ENCODE measurements at regions not wholly inside any gene's neighbourhood (a gene's known extent, or its start where the extent isn't known, plus 50 kb on each side); places are given as distances from the start of the nearest gene placed in this dataset.
"Not testable (repeated sequence)": the region's sequence is repeated elsewhere in the genome, so short reads cannot be mapped to it uniquely, and the experiment has no call there.

DNA sequence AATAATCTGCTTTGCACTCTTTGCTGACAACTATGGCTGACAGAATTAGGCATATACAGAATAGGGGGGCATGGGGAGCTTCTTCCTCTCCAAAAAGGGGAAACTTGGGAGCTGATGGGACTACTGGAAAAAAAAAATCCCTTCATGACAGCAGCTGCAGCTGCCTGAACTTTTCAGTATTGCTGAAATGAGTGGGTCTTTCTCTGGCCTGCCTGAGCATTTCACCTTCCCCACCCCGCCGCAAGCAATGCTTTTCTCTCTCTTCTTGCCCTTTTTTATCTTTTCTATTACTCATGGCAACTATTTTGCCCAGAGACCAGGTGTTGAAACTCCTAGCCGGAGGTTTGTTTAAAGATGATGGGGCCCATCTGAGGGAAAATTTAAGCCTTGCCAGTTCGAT lies 244.9 kb downstream of the SEMA3D start:
- no peak for DNase-seq (ENCODE audit: low read depth)

DNA sequence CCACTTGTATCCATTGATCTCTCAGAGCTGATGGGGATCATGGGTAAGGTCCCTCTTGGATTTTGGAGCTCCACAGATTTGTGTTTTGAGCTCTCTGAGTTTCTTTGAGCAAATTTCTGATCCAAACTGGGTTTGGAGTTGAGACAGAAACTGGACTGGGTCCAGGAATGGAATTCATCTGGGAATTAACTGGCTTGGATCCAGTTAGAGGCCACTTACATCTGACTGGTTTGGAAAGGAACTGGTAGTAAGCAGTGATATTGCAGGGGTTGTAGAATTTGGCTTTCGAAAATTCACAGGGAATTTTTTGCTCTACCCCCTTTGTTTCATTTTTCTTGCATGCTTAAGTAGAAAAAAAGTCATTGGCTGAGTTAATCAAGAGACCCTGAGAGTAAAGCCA lies 245.6 kb downstream of the SEMA3D start:
- DNase-seq (ENCODE audit: low read depth), result no peak

DNA sequence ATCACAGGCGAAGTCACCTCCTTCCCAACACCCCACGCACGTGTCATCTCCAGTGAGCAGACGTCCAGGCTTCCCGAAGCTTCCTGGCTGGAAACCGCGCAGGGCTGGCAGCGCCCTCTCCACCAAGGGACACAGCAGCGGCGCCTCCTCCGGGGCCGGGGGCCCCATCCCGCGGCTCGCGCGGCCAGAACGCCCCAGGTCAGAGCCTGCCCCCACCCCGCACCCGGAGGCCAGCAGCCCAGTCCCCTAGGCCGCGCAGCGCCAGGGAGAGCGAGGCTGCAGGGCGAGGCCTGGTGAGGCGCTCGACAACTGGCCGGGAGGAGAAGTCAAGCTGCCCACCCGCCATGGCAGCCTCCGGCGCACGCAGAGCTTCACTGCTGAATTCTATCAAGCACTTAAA lies 247.0 kb downstream of the SEMA3D start:
- no peak for DNase-seq (ENCODE audit: low read depth)

DNA sequence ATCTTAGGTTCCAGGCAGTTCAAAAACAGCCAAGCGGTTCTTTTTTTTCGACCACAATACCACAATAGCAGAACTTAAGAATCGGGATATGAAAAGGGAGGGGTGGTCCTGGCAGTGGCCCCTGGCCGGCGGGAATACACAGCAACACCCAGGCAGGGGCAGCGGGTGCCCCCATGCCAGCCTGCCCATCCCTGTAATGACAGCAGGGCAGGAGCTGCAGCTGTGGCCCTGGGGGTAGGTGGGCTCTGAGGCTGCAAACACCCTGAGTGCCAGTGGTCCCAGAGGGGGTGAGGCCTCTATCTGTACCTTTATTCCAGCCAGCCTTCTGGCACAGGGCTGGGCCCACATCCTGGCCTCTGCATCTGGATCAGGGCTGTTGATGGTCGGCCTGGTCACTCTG lies 247.4 kb downstream of the SEMA3D start:
- DNase-seq (ENCODE audit: low read depth), result no peak

DNA sequence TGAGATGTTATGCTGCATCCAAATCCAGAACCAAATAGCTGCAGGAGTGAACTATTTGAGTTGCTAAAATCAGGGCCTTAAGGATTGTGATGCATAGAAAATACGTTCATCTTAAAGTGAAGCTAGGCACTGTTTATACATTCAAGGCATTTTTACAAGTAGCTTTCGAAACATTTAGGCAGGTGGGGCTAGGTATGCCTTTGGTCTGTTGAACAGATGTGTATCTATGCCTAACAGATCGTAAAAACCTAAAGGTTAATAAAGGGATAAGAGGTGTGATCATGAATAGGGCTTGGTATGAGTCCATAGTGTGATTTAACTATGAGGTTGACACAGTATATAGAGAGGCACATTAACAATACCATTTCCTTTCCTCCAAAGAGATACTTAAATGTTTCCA lies 262.5 kb downstream of the SEMA3D start:
- DNase-seq (ENCODE audit: low read depth), result no peak

DNA sequence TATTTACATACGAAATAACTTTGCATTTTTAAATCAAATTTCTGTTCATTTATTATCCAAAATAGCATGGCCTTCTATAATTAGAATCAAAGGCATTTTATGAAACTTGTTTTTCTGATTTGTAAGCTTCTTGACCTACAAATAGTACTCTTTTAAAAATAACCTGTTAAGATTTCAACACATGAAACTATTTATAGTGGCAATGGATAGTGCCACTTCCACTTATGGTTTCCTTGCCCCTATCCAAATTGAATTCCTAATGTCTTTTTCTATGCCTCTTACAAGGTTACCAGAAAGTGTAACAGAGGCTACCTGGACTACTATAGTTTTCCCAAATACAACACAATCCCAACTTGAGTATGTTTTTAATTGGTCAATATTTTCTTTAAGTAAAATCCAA lies 263.5 kb downstream of the SEMA3D start:
- no peak for DNase-seq (ENCODE audit: low read depth)

DNA sequence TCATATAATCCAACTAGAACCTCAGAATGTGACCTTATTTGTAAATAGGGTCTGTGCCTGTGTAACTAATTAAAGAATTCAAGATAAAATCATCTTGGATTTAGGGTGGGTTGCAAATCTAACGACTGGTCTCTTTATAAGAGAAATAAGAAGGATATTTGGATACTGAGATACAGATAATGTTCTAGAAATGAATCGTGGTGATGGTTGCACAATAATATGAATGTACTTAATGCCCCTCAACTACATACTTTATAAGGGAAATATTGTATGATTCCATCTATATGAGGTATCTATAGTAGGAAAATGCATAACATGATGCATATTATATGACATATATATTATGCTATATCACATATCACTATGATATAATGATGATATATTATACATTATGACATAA lies 265.7 kb downstream of the SEMA3D start:
- no peak for DNase-seq (ENCODE audit: low read depth)

DNA sequence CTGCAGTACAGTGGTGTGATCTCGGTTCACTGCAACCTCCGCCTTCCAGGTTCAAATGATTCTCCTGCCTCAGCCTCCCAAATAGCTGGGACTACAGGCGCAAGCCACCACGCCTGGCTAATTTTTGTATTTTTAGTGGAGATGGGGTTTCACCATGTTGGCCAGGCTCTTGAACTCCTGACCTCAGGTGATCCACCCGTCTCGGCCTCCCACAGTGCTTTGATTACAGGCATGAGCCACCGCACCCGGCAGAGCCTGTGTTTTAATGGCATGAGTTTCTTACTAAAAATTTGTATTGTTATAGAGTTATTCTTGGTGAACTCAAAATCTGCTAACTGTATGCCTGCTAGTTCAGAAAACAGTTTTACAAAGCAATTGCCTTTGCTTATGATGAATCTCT lies 269.9 kb downstream of the SEMA3D start:
- DNase-seq (ENCODE audit: low read depth), result not testable (repeated sequence)

DNA sequence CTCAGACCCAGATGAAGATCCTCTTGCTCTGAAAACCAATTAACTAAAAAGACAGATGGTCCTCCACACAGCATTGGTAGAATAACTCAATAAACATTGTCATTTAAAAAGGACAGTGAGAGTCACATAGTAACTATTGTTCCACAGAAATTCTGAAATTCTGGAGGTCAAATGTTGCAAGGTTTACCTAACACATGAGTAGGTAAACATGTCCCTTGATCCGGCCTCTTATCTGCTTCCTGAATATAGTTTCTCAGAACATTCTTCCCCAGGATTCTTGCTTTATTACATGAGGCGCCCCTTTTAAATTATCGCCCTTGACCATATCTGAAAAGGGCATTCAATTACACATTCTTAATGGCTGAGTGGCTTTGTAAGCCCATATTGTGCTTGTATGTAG lies 270.7 kb downstream of the SEMA3D start:
- no peak for DNase-seq (ENCODE audit: low read depth)

DNA sequence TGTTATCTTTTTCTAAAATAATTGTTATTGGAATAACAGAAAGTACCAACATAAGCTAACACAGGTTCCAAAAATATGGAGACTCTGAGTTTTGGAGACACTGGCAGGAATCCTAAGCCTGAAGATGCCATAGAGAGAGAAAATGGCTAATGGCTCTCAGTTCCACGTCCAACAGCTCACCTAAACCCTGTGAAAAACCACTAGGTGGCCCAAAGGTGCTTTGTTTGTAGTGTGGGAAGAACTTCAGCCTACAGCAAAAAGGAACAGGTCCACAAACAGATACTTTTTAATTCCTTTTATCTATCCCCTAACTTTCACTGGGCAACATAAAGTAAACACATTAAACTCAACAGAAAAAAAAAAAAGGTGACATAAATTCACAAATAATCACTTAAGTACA lies 272.3 kb downstream of the SEMA3D start:
- no peak for DNase-seq (ENCODE audit: low read depth)

DNA sequence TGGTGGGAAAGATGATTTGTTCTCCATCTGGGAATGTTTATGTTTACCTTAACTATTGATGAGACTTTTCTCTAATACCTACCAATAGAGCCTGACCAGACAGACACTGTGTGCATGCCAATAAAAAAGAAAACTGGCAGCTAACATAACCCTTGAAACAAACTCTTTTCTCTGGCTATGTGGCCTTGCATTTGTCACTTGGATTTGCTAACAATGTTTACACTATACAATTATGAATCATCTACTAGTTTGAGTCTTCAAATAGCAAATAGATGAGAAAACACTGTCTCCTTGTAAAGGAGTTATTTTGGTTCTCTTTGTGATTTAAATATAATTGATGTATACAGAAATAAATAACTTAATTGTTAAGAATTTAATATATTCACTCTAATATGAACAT lies 273.1 kb downstream of the SEMA3D start:
- DNase-seq (ENCODE audit: low read depth), result no peak

DNA sequence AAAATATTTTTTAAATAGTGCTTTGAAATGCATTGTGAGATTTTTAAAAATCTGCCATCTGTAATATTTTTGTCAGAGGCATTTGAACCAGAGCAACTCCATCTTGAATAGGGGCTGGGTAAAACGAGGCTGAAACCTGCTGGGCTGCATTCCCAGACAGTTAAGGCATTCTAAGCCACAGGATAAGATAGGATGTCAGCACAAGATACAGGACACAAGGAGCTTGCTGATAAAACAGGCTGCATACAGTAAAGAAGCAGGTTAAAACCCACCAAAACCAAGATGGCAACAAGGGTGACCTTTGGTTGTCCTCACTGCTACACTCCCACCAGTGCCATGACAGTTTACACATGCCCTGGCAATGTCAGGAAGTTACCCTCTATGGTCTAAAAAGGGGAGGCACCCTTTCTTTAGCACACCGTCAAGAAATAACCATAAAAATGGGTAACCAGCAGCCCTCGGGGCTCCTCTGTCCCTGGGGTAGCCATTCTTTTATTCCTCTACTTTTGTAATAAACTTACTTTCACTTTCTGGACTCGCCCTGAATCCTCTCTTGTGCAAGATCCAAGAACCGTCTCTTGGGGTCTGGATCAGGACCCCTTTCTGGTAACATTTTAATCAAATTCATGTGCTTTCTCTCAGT lies 273.7 kb downstream of the SEMA3D start:
- DNase-seq (ENCODE audit: low read depth), result no peak

DNA sequence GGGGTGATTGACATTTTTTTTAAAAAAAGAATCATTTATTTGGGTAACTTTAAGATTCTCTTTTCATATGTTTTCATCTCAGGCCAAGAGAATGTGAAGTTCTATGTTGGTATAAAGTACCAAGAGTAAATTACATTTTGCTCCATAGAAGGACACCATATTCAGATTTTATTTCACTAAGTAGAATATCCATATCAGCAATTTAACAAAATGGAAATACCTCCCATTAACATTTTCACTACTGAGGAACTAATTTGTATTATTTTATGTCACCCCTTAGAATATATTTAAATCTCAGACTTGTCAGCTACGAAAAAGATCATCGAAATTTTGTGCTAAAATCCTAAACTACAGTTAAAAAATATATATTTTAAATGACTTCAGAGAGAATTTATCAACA lies 274.3 kb downstream of the SEMA3D start:
- no peak for DNase-seq (ENCODE audit: low read depth)

DNA sequence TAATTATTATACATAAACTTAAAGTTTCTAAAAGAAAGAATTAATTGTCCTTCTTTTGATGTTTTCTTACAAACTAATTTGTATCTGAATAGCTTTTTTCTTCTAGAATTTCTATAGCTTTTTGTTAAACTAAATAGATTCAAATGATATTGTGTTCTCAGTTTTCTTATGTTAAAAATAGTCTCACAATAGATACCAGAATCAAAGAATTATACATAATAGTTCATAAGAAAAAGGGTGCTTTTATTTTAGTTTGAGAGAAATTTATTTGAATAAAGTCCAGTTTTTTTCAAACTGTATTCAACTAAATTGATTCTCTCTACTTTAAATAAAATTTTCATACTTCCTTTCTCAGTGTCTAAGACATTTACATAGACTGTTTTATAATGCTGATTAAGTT lies 274.8 kb downstream of the SEMA3D start:
- DNase-seq (ENCODE audit: low read depth), result no peak

DNA sequence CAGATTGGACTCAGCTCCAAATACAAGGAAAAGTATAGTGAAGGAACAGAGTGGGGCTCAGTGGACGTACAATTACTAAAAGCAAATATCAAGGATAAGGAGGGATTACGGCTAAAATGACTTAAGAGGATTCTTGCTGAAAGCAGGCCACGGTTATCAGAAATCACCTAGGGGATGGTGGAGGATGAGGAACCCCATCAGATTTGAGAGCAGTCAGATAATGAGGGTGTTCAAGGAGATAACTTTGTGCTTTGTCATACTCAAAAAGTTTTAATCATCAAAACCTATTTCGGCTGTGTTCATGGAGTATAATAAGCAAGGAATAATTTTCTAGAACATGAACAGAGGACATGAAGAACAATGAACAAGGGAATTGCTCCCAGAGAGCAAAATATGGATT lies 275.8 kb downstream of the SEMA3D start:
- no peak for DNase-seq (ENCODE audit: low read depth)

DNA sequence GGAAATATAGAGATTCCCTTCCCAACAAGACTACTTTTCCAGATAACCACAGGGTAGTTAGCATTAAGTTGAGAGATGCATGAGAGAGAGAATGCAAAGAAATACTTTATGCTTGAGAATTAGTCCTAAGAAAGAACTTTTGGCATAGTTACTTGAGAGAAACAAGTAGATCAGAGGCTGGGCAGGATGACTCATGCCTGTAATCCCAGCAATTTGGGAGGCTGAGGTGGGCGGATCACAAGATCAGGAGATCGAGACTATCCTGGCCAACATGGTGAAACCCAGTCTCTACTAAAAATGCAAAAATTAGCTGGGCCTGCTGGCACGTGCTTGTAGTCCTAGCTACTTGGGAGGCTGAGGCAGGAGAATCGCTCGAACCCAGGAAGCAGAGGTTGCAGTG lies 276.5 kb downstream of the SEMA3D start:
- not testable (repeated sequence) for DNase-seq (ENCODE audit: low read depth)

DNA sequence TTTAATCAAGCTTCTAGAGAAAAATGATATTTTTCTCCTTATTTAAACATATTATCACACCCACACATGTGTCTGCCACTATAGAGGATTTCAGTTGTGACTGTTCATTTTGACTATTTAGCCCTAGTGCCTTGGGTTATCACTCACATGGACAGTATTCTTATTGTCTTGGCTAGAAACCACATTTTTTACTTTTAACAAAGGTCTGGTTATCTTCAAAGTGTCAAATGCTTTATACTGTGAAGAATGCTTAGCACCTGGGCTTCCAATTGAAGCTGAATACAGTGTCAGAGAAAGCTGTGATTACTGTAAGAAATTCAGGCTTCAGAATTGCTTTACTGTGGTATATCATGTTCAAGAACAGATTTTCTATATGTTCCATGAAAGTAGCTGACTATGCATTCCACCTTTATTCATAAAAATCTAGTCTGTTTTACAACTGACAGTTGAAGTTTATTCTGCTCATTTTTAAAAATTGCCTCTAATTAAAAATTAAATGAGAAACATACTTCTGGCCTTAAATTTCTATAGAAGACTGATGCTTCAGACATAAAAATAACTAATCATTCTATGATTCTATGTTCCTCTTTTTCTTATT lies 278.6 kb downstream of the SEMA3D start:
- no peak for DNase-seq (ENCODE audit: low read depth)

DNA sequence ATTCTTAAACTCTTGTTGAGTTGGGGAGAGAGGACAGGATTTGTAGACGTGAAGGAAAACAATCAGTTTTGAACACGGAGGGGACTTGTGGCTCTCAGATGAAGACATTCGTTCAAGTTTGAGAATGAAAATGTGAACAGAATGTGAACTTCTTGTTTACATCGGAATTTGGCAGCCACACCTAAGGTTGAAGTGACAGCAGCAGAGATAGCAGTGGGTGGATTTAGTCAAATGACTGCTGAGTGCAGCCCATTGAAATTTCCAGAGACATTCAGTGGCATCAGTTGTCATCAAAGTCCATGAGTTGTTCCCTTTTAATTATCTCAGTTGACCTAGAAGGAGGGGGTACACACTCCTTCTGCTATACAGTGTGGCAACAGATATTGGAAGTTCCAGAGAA lies 280.0 kb downstream of the SEMA3D start:
- no peak for DNase-seq (ENCODE audit: low read depth)

DNA sequence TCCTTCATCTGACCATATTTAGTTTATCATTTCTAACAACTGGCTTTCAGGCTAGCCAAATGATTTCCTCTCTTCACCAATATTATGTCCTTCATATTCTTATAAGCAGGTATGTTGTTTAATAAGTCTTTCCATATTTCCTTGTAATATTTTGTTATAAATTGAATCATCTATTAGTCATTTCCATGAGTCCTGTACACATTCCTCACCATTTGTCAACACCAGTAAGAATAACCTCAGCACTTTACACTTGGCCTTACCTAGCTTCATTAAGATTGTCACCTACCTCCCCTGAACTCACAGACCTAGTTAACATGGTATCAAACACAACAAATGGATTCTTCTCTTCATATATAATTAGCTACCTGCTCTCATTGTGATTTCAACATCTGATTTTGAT lies 282.3 kb downstream of the SEMA3D start:
- DNase-seq (ENCODE audit: low read depth), result no peak

DNA sequence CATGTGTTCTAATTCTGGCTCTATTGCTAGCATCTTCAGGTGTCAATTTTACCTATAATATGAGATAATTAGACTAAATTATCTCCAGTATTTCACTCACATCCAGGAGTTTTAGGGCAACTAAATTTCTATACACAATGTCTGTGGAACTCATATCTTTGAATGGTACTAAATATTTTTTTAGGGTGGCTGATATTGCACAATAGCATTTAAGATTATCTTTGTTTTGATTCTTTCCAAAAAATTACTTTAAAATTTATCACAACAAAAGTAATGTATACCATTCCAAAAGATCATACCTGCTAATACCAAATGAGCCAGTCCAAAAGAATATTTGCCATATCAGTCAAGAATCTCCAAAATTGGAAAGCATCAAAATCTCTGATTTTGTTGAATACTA lies 285.5 kb downstream of the SEMA3D start:
- no peak for DNase-seq (ENCODE audit: low read depth)

DNA sequence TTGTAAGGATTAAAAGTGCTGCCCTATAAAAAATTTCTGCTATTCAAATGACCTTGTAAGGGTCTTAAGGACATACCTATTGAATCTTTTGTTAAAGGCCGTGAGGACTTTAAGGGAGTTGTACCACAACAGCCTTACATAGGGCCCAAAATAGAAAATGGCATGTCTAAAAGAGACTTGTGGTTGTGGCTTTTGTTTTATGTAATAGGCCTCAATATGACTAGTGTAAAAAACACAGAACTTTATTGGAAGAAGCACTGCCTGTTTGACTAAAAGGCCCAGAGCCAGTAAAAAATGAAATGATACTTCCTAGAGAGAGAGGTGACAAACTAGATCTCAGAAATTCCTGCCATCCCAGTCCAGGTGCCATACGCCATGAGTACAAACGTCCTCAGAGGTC lies 286.6 kb downstream of the SEMA3D start:
- no peak for DNase-seq (ENCODE audit: low read depth)

DNA sequence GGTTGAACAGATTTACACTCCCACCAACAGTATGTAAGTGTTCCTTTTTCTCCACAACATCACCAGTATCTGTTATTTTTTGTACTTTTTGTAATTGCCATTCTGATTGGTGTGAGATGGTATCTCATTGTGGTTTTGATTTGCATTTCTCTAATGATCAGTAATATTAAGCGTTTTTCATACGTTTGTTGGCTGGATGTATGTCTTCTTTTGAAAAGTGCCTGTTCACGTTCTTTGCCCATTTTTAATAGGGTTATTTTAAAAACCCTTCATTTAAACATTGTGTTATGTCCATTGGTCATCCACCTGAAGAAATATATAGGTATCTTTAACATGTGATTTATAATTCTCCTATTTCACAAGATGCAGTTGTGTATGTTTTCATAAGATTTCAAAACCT lies 291.3 kb downstream of the SEMA3D start:
- DNase-seq (ENCODE audit: low read depth), result no peak

DNA sequence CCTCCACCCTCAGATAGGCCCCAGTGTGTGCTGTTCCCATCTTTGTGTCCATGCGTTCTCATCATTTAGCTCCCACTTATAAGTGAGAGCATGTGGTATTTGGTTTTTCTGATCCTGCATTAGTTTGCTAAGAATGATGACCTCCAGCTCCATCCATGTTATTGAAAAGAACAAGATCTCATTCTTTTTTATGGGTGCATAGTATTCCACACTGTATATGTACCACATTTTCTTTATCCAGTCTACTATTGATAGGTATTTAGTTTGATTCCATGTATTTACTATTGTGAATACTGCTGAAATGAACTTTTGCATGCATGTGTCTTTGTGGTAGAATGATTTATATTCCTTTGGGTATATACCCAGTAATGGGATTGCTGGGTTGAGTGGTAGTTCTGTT lies 303.3 kb downstream of the SEMA3D start:
- not testable (repeated sequence) for DNase-seq (ENCODE audit: low read depth)

DNA sequence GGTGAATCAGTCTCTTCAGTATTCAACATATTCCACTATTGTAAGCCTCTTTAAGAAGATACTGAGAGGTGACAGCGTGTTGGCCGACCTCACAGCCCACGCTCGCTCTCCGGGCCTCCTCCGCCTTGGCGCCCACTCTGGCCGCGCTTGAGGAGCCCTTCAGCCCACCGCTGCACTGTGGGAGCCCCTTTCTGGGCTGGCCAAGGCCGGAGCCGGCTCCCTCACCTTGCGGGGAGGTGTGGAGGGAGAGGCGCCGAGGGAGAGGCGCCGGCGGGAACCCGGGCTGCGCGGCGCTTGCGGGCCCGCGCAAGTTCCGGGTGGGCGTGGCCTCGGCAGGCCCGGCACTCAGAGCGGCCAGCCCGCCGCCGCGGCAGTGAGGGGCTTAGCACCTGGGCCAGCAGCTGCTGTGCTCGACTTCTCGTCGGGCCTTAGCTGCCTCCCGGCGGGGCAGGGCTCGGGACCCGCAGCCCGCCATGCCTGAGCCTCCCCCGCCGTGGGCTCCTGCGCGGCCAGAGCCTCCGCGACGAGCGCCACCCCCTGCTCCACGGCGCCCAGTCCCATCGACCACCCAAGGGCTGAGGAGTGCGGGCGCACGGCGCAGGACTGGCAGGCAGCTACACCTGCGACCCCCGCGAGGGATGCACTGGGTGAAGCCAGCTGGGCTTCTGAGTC lies 306.4 kb downstream of the SEMA3D start:
- not testable (repeated sequence) for DNase-seq (ENCODE audit: low read depth)
